K562 (cell line): ENCODE measurements at regions not wholly inside any gene's neighbourhood (a gene's known extent, or its start where the extent isn't known, plus 50 kb on each side); places are given as distances from the start of the nearest gene placed in this dataset.

ENCODE experiments used
- ATAC-seq: fragments of 200-7000 bp; cut with Tn5 transposase; 3 replicates; pipeline ENCODE4 v1.9.1; 2020; ENCODE audit warnings: moderate library complexity
- BruUV-seq: library from RNA; stranded (reverse); fragments of 400-500 nt; replicated peaks from 2 replicates; lab custom pipeline; 2021; lab: Mats Ljungman, UMichigan
- CTCF ChIA-PET: fragments of 300-600 bp; formaldehyde crosslinking; extraction: SDS; loops from one replicate; lab custom pipeline; 2021; ENCODE audit warnings: low intra/inter-chr PET ratio; lab: Yijun Ruan, JAX
- POLR2A ChIA-PET: fragments of 300-600, 350-650 bp; sonication (Branson Sonifier 250); formaldehyde crosslinking; extraction: SDS; loops from one replicate; lab custom pipeline; 2021; ENCODE audit warnings: antibody characterized with exemption, inconsistent platforms; lab: Yijun Ruan, JAX
- DNase-seq, 4 experiments: peaks; one replicate each; pipeline versions ENCODE4 v3.0.0 to v3.0.0-alpha.2; 2011 to 2018; ENCODE audit warnings: low spot score in 3 of 4, mixed read lengths in 3 of 4; ENCODE audit errors: extremely low read depth in 1 of 4
- FAIRE-seq: peaks from 2 replicates; lab custom pipeline; 2011; peaks lifted over from hg19 to GRCh38; lab: Jason Lieb, UNC
- H2AFZ ChIP-seq: 2 replicates; pipeline ENCODE4 v1.6.0; 2011; ENCODE audit warnings: low read depth, low read length, control low read depth, inconsistent platforms
- H3K27ac ChIP-seq: fragments of 200-600 bp; 3 replicates; pipeline ENCODE4 v1.8.0; 2011; ENCODE audit warnings: low read depth, mild to moderate bottlenecking, control low read depth, inconsistent platforms, low read length, moderate library complexity, mixed read lengths; ENCODE audit errors: extremely low read depth
- H3K27me3 ChIP-seq, 2 experiments: fragments of 300-600 bp in 1 of 2; 2 replicates in 1 of 2; 3 replicates in 1 of 2; pipeline versions ENCODE4 v1.6.0 to v1.8.0; 2011; ENCODE audit warnings: inconsistent platforms in 2 of 2, low read length in 2 of 2, mild to moderate bottlenecking in 1 of 2, mixed read lengths in 1 of 2, moderate library complexity in 1 of 2; ENCODE audit not compliant: control insufficient read depth in 2 of 2, insufficient read depth in 2 of 2
- H3K36me3 ChIP-seq: fragments of 300-600 bp; 3 replicates; pipeline ENCODE4 v1.8.0; 2011; ENCODE audit warnings: mild to moderate bottlenecking, low read length, inconsistent platforms; ENCODE audit not compliant: control insufficient read depth, insufficient read depth
- H3K4me1 ChIP-seq, 2 experiments: fragments of 200-600 bp in 1 of 2; replicated peaks in 1 of 2; 2 replicates in 1 of 2; 3 replicates in 1 of 2; pipeline versions ENCODE4 v1.5.1 to v1.8.0; 2011; ENCODE audit warnings: inconsistent platforms in 2 of 2, low read length in 2 of 2, mild to moderate bottlenecking in 1 of 2, mixed read lengths in 1 of 2, moderate library complexity in 1 of 2; ENCODE audit not compliant: control insufficient read depth in 2 of 2, insufficient read depth in 2 of 2
- H3K4me2 ChIP-seq: 2 replicates; pipeline ENCODE4 v1.6.1; 2011; ENCODE audit warnings: low read length, control low read depth, inconsistent platforms, mixed read lengths; ENCODE audit not compliant: insufficient read depth
- H3K4me3 ChIP-seq: fragments of 200-600 bp; sonication (generic), shearing (Covaris generic); 2 replicates; pipeline ENCODE4 v1.5.1; 2016; ENCODE audit warnings: control low read depth, inconsistent platforms
- H3K79me2 ChIP-seq: fragments of 200-600 bp; 3 replicates; pipeline ENCODE4 v1.8.0; 2011; ENCODE audit warnings: low read length, inconsistent platforms; ENCODE audit not compliant: control insufficient read depth, insufficient read depth
- H3K9ac ChIP-seq, 2 experiments: 2 replicates each; pipeline versions ENCODE4 v1.6.0 to v1.6.1; 2011; ENCODE audit warnings: low read depth in 2 of 2, low read length in 2 of 2, control low read depth in 1 of 2, inconsistent platforms in 1 of 2, mild to moderate bottlenecking in 1 of 2, mixed read lengths in 1 of 2; ENCODE audit not compliant: insufficient read depth in 1 of 2
- H3K9me1 ChIP-seq: one replicate; pipeline ENCODE4 v1.6.0; 2011; ENCODE audit warnings: inconsistent platforms, mild to moderate bottlenecking, low read length, moderate library complexity; ENCODE audit not compliant: control insufficient read depth, insufficient read depth
- H3K9me3 ChIP-seq: replicated peaks from 2 replicates; pipeline ENCODE4 v1.5.1; 2011; ENCODE audit warnings: low read depth, low read length, inconsistent platforms; ENCODE audit not compliant: control insufficient read depth, insufficient read depth
- H4K20me1 ChIP-seq: replicated peaks from 2 replicates; pipeline ENCODE4 v1.6.1; 2011; ENCODE audit warnings: low read length, inconsistent platforms, mixed read lengths; ENCODE audit not compliant: control insufficient read depth, insufficient read depth
- EGR1 ChIP-seq: fragments of 450-650 bp; conservative IDR thresholded peaks from 2 replicates; pipeline ENCODE4 v1.6.1; 2017; ENCODE audit warnings: mild to moderate bottlenecking
- GATAD2A ChIP-seq: fragments of 450-650 bp; IDR thresholded peaks from 2 replicates; pipeline ENCODE4 v1.6.1; 2017
- NFYB ChIP-seq: IDR thresholded peaks from 2 replicates; pipeline ENCODE4 v1.6.1; 2011; ENCODE audit warnings: mild to moderate bottlenecking, moderate library complexity; ENCODE audit not compliant: insufficient read length; ENCODE audit errors: extremely low read depth
- STAG1 ChIP-seq: sonication (generic); formaldehyde crosslinking; IDR thresholded peaks from 2 replicates; pipeline ENCODE4 v1.5.0; 2020; ENCODE audit warnings: missing genetic modification reagents, borderline replicate concordance
- ZNF436 ChIP-seq: fragments of 250-450, 450-650 bp; sonication (Bioruptor Pico); formaldehyde crosslinking; IDR thresholded peaks from 2 replicates; pipeline ENCODE4 v1.7.0; 2020; ENCODE audit warnings: mild to moderate bottlenecking
- ZNF583 ChIP-seq: fragments of 250-450 bp; sonication (Bioruptor Pico); IDR thresholded peaks from 2 replicates; pipeline ENCODE4 v1.4.0; 2020
- WGBS: fragments of 100-300 bp; shearing (Covaris generic); methylation state at CpG from one replicate; pipeline ENCODE4 v1.1.6; 2016; ENCODE audit warnings: low coverage, mixed read lengths; ENCODE audit not compliant: insufficient coverage; ENCODE audit errors: missing lambda C conversion rate; 5-methylcytosine and 5-hydroxymethylcytosine counted together
- in situ Hi-C: fragments of 300-500 bp; cut with MboI; formaldehyde crosslinking; loops from 4 replicates; pipeline ENCODE4 v1.15.0; 2018; ENCODE audit warnings: inconsistent platforms, mixed read lengths
- intact Hi-C: fragments of 100-400 bp; cut with micrococcal nuclease; formaldehyde crosslinking; loops from 2 replicates; pipeline ENCODE4 v1.14.2; 2022
- TF ChIP-seq, protein P1 (sequence below), 2 experiments: fragments of 150-350 bp in 1 of 2; IDR thresholded peaks; 2 replicates each; pipeline ENCODE4 v1.6.1; 2012 to 2016; ENCODE audit warnings: low read depth in 2 of 2, low read length in 2 of 2, mild to moderate bottlenecking in 1 of 2, moderate library complexity in 1 of 2
- TF ChIP-seq, protein P2 (sequence below): fragments of 450-650 bp; formaldehyde crosslinking; IDR thresholded peaks from 2 replicates; pipeline ENCODE4 v1.4.0; 2020; ENCODE audit warnings: mild to moderate bottlenecking, moderate library complexity
- TF ChIP-seq, protein P3 (sequence below): fragments of 450-650 bp; formaldehyde crosslinking; IDR thresholded peaks from 2 replicates; pipeline ENCODE4 v1.4.0; 2020; ENCODE audit warnings: mild to moderate bottlenecking, moderate library complexity
- TF ChIP-seq, protein P4 (sequence below), 2 experiments: fragments of 450-650 bp in 1 of 2; sonication (generic) in 1 of 2; formaldehyde crosslinking in 1 of 2; IDR thresholded peaks in 1 of 2; conservative IDR thresholded peaks in 1 of 2; 2 replicates each; pipeline versions ENCODE4 v1.6.1 to v1.8.1; 2016 to 2023; ENCODE audit warnings: mild to moderate bottlenecking in 2 of 2, moderate library complexity in 2 of 2, inconsistent platforms in 1 of 2, missing genetic modification reagents in 1 of 2
- TF ChIP-seq, protein P5 (sequence below): IDR thresholded peaks from 3 replicates; pipeline ENCODE4 v1.6.1; 2011; ENCODE audit warnings: borderline replicate concordance, mild to moderate bottlenecking, moderate library complexity; ENCODE audit not compliant: insufficient read length; ENCODE audit errors: extremely low read depth

DNA sequence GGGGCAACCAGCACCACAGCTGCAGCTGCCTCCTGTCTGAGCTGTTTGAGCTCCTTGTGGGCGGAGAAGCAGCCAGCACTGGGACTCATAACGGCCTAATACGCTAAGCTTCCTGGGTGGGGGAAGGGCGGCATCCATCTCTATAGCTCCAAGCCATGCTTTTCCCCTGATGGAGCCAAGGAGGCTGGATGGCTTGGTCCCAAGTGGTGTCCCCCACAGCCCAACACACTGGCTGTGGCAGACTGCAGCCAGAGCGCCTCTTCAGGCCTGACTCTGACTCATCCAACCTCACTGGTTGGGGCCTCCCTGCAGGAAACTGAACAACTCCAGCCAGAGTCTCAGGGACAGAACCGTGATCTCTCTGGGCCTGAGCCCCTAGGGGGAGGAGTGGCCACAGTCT lies 537.3 kb downstream of the SUCLA2 start:
- H3K4me1 ChIP-seq = no peaks in the 10 kb centered on the region
- DNase-seq (no peak), ATAC-seq (no peak), FAIRE-seq (no peak)
- H3K79me2 ChIP-seq = no peaks in the 10 kb centered on the region
- 0% methylated on average over 5 of the region's 6 CpGs for WGBS
- no peak overlapping the region for H3K4me2 ChIP-seq
- no peak overlapping the region for H3K4me3 ChIP-seq
- no peaks in the 10 kb centered on the region for H3K9me1 ChIP-seq
- no peak overlapping the region for H3K27ac ChIP-seq
- H2AFZ ChIP-seq = no peak overlapping the region
- H3K9ac ChIP-seq = no peak overlapping the region
- ChIA-PET POLR2A (no interaction called here), CTCF (no interaction called here)
- H3K27me3 ChIP-seq = no peaks in the 10 kb centered on the region
- in situ Hi-C loops (no loop called here), intact Hi-C loops (no loop called here)
- H3K36me3 ChIP-seq = no peaks in the 10 kb centered on the region
- no TSS peak for BruUV-seq
- H3K9me3 ChIP-seq = no peaks in the 10 kb centered on the region
- H4K20me1 ChIP-seq = no peaks in the 10 kb centered on the region
- TF ChIP-seq, protein P1, sequence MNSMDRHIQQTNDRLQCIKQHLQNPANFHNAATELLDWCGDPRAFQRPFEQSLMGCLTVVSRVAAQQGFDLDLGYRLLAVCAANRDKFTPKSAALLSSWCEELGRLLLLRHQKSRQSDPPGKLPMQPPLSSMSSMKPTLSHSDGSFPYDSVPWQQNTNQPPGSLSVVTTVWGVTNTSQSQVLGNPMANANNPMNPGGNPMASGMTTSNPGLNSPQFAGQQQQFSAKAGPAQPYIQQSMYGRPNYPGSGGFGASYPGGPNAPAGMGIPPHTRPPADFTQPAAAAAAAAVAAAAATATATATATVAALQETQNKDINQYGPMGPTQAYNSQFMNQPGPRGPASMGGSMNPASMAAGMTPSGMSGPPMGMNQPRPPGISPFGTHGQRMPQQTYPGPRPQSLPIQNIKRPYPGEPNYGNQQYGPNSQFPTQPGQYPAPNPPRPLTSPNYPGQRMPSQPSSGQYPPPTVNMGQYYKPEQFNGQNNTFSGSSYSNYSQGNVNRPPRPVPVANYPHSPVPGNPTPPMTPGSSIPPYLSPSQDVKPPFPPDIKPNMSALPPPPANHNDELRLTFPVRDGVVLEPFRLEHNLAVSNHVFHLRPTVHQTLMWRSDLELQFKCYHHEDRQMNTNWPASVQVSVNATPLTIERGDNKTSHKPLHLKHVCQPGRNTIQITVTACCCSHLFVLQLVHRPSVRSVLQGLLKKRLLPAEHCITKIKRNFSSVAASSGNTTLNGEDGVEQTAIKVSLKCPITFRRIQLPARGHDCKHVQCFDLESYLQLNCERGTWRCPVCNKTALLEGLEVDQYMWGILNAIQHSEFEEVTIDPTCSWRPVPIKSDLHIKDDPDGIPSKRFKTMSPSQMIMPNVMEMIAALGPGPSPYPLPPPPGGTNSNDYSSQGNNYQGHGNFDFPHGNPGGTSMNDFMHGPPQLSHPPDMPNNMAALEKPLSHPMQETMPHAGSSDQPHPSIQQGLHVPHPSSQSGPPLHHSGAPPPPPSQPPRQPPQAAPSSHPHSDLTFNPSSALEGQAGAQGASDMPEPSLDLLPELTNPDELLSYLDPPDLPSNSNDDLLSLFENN (IDR thresholded peaks at IDR 0.05; ENCODE audit: low read depth in 2 of 2, low read length in 2 of 2) = no peak
- TF ChIP-seq ZNF583 = no peak
- TF ChIP-seq GATAD2A = no peak
- TF ChIP-seq, protein P2, sequence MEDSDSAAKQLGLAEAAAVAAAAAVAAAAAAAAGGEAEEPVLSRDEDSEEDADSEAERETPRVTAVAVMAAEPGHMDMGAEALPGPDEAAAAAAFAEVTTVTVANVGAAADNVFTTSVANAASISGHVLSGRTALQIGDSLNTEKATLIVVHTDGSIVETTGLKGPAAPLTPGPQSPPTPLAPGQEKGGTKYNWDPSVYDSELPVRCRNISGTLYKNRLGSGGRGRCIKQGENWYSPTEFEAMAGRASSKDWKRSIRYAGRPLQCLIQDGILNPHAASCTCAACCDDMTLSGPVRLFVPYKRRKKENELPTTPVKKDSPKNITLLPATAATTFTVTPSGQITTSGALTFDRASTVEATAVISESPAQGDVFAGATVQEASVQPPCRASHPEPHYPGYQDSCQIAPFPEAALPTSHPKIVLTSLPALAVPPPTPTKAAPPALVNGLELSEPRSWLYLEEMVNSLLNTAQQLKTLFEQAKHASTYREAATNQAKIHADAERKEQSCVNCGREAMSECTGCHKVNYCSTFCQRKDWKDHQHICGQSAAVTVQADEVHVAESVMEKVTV (CRISPR knock-in tag) = no peak
- no peak for TF ChIP-seq NFYB
- TF ChIP-seq STAG1 = no peak
- TF ChIP-seq ZNF436 = no peak
- TF ChIP-seq, protein P3, sequence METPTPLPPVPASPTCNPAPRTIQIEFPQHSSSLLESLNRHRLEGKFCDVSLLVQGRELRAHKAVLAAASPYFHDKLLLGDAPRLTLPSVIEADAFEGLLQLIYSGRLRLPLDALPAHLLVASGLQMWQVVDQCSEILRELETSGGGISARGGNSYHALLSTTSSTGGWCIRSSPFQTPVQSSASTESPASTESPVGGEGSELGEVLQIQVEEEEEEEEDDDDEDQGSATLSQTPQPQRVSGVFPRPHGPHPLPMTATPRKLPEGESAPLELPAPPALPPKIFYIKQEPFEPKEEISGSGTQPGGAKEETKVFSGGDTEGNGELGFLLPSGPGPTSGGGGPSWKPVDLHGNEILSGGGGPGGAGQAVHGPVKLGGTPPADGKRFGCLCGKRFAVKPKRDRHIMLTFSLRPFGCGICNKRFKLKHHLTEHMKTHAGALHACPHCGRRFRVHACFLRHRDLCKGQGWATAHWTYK = no peak
- TF ChIP-seq EGR1 = no peak
- TF ChIP-seq, protein P4, sequence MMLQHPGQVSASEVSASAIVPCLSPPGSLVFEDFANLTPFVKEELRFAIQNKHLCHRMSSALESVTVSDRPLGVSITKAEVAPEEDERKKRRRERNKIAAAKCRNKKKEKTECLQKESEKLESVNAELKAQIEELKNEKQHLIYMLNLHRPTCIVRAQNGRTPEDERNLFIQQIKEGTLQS (IDR thresholded peaks at IDR 0.05) = no peak
- TF ChIP-seq, protein P4 (CRISPR knock-in tag; conservative IDR thresholded peaks at IDR 0.05) = no peak
- TF ChIP-seq, protein P5, sequence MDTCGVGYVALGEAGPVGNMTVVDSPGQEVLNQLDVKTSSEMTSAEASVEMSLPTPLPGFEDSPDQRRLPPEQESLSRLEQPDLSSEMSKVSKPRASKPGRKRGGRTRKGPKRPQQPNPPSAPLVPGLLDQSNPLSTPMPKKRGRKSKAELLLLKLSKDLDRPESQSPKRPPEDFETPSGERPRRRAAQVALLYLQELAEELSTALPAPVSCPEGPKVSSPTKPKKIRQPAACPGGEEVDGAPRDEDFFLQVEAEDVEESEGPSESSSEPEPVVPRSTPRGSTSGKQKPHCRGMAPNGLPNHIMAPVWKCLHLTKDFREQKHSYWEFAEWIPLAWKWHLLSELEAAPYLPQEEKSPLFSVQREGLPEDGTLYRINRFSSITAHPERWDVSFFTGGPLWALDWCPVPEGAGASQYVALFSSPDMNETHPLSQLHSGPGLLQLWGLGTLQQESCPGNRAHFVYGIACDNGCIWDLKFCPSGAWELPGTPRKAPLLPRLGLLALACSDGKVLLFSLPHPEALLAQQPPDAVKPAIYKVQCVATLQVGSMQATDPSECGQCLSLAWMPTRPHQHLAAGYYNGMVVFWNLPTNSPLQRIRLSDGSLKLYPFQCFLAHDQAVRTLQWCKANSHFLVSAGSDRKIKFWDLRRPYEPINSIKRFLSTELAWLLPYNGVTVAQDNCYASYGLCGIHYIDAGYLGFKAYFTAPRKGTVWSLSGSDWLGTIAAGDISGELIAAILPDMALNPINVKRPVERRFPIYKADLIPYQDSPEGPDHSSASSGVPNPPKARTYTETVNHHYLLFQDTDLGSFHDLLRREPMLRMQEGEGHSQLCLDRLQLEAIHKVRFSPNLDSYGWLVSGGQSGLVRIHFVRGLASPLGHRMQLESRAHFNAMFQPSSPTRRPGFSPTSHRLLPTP = no peak
